ENCODE measurements at regions not wholly inside any gene's neighbourhood (a gene's known extent, or its start where the extent isn't known, plus 50 kb on each side); places are given as distances from the start of the nearest gene placed in this dataset.
"Not testable (repeated sequence)": the region's sequence is repeated elsewhere in the genome, so short reads cannot be mapped to it uniquely, and the experiment has no call there.

DNA sequence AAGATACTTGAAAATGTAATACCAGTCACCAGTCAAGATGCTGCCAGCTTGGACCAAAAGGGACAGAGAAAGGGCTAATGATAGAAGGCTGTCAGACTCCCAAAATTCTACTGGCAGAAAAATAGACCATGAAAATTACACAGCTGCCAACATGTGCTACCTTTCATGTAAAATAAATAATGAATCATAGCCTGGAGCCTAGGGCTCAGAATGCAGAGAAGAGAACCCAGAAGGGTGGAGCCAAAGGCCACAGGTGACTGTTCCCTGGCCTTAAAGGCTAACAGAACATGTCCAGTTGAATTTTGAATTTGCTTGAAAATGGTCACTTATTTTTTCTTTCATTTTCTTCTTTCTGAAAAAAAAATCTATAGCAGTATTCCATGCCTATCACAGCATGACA lies 1827.0 kb upstream of the MIR17HG start:
- H3K4me1 Mint-ChIP-seq = no peaks in the 10 kb centered on the region
- intact Hi-C loops (cut with micrococcal nuclease) = no loop called here
- POLR2A ChIA-PET = no interaction called here

DNA sequence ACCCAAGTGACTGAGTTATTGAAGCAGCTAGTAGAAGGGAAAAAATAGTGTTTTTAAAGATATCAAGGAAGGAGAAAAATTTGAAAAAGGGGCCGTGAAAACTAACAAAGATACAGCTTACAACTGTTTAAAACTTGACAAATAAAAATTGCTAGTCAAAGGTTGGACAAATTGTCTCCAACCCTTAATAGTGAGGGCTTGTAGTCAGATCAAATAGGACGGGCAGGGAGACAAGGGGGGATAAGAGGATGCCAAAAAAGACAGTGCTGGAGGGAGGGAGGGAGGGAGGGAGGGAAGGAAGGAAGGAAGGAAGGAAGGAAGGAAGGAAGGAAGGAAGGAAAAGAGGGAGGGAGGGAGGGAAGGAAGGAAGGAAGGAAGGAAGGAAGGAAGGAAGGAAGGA lies 1825.8 kb upstream of the MIR17HG start:
- H3K4me3 Mint-ChIP-seq; H3K27me3 Mint-ChIP-seq; H3K27ac Mint-ChIP-seq; H3K36me3 Mint-ChIP-seq (ENCODE audit: low read depth); CTCF ChIA-PET; POLR2A ChIA-PET; H3K4me1 Mint-ChIP-seq; DNase-seq; ATAC-seq (ENCODE audit: low read depth); intact Hi-C loops (cut with micrococcal nuclease): not testable (repeated sequence)
- H3K9me3 Mint-ChIP-seq = peaks cover 10% of the 10 kb centered on the region

More for the DNA sequence above, 1827.0 kb upstream of the MIR17HG start:
- ATAC-seq (ENCODE audit: low read depth) (no peak), DNase-seq (no peak)
- H3K27me3 Mint-ChIP-seq = no peaks in the 10 kb centered on the region
- H3K27ac Mint-ChIP-seq = no peak overlapping the region
- peaks cover 9% of the 10 kb centered on the region for H3K9me3 Mint-ChIP-seq
- CTCF ChIA-PET = no interaction called here
- H3K4me3 Mint-ChIP-seq = no peak overlapping the region
- TF ChIP-seq, protein P1, sequence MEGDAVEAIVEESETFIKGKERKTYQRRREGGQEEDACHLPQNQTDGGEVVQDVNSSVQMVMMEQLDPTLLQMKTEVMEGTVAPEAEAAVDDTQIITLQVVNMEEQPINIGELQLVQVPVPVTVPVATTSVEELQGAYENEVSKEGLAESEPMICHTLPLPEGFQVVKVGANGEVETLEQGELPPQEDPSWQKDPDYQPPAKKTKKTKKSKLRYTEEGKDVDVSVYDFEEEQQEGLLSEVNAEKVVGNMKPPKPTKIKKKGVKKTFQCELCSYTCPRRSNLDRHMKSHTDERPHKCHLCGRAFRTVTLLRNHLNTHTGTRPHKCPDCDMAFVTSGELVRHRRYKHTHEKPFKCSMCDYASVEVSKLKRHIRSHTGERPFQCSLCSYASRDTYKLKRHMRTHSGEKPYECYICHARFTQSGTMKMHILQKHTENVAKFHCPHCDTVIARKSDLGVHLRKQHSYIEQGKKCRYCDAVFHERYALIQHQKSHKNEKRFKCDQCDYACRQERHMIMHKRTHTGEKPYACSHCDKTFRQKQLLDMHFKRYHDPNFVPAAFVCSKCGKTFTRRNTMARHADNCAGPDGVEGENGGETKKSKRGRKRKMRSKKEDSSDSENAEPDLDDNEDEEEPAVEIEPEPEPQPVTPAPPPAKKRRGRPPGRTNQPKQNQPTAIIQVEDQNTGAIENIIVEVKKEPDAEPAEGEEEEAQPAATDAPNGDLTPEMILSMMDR (IDR thresholded peaks at IDR 0.05) = no peak
- H3K36me3 Mint-ChIP-seq (ENCODE audit: low read depth) = no peaks in the 10 kb centered on the region

DNA sequence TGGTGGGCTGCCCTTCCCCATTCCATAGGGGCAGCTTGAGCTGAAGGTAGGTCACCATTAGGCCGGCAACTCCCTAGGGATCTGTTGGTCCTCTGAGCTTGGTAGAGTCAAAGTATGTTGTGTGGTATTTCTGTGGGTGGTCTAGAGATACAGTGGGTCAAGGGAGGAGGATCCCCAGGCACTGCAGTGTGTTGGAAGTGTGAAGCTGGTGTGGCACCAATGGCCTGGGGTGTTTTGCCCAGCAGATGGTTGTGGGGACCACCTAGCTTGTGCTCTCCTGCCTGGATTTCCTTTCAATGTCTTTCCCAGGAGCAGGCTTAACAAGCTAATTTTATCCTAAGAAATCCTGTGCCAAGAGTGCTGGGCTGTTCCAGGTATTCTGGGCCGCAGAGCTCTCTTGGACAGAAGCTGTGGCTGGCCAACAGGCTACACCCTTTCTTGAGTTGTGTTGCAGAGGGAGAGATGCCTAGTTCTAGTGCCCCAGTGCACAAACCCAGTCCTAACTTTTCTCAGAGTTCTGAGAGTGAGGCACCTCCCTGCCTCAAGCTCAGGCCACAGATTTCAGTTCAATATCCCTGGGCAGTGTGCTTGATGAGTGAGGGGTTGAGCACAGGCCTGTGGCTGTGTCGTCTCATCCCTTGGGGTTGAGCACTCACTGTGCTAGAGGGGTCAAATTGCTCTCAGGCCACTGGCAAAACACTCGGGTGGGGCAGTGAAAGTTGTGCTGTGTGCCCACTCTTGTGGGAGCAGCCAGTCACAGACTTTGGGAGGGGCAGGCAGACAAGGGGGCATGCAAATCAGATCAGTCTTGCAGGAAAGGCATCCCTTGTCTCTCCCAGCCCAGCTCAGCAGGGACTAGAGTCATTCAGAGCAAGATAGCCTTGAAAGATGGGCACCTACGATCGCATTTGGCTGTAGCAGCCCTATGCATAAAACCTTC lies 1806.1 kb upstream of the MIR17HG start:
- peaks cover 10% of the 10 kb centered on the region for H3K9me3 Mint-ChIP-seq
- DNase-seq = no peak
- no peaks in the 10 kb centered on the region for H3K36me3 Mint-ChIP-seq (ENCODE audit: low read depth)
- no peaks in the 10 kb centered on the region for H3K27me3 Mint-ChIP-seq
- CTCF ChIA-PET = no interaction called here
- TF ChIP-seq, protein P1 (IDR thresholded peaks at IDR 0.05) = no peak
- POLR2A ChIA-PET = no interaction called here
- H3K4me1 Mint-ChIP-seq = no peaks in the 10 kb centered on the region
- no peak overlapping the region for H3K4me3 Mint-ChIP-seq
- intact Hi-C loops (cut with micrococcal nuclease) = no loop called here
- no peak for ATAC-seq (ENCODE audit: low read depth)
- no peak overlapping the region for H3K27ac Mint-ChIP-seq

DNA sequence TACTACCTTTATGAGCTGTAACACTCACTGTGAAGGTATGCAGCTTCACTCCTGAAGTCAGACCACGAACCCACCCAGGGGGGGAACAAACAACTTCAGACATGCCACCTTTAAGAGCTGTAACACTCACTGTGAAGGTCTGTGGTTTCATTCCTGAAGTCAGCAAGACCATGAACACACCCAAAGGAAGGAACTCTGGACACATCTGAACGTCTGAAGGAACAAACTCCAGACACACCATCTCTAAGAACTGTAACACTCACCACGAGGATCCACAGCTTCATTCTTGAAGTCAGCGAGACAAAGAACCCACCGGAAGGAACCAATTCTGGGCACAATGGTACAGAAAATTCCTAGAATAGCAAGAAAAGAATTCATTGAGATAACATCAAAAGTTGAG lies 1796.5 kb upstream of the MIR17HG start:
- Mint-ChIP-seq H3K27ac (no peak overlapping the region), H3K27me3 (no peaks in the 10 kb centered on the region), H3K4me3 (no peak overlapping the region), H3K9me3 (peaks cover 14% of the 10 kb centered on the region), H3K36me3 (ENCODE audit: low read depth) (no peaks in the 10 kb centered on the region), H3K4me1 (no peaks in the 10 kb centered on the region)
- CTCF ChIA-PET = no interaction called here
- TF ChIP-seq, protein P1 (IDR thresholded peaks at IDR 0.05) = no peak
- DNase-seq = no peak
- intact Hi-C loops (cut with micrococcal nuclease) = no loop called here
- no peak for ATAC-seq (ENCODE audit: low read depth)
- POLR2A ChIA-PET = no interaction called here

DNA sequence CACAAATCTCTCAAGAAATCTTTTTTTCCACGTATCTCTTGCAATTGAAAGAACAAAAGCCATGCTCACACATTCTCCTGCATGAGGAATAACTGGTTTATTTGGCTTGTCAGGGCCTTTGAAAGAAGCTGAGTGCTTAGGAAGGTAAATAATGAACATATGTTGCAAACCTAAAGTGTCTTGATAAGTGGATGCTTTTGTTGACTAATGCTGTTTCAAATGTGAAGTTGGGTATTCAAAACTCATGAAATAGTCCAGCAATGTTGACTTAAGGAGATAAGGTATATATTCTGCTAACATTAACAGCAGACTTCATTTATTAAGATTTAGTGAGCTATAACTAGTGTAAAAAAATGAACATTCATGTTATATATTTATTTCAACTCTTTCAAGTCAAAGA lies 1792.7 kb upstream of the MIR17HG start:
- ChIA-PET POLR2A (no interaction called here), CTCF (no interaction called here)
- DNase-seq (no peak), ATAC-seq (ENCODE audit: low read depth) (no peak)
- intact Hi-C loops (cut with micrococcal nuclease) = no loop called here
- Mint-ChIP-seq H3K27ac (no peak overlapping the region), H3K27me3 (no peaks in the 10 kb centered on the region), H3K4me1 (no peaks in the 10 kb centered on the region), H3K9me3 (peaks cover 16% of the 10 kb centered on the region), H3K4me3 (no peak overlapping the region), H3K36me3 (ENCODE audit: low read depth) (no peaks in the 10 kb centered on the region)
- TF ChIP-seq, protein P1 (IDR thresholded peaks at IDR 0.05) = no peak
